Fibroblast of the aortic adventitia (primary cell): ENCODE measurements at regions not wholly inside any gene's neighbourhood (a gene's known extent, or its start where the extent isn't known, plus 50 kb on each side); places are given as distances from the start of the nearest gene placed in this dataset.
"Not testable (repeated sequence)": the region's sequence is repeated elsewhere in the genome, so short reads cannot be mapped to it uniquely, and the experiment has no call there.

Experiments
- DNase-seq: peaks from one replicate; pipeline ENCODE4 v3.0.0-alpha.2; 2010; ENCODE audit warnings: low read depth
- H3K4me3 ChIP-seq: 2 replicates; pipeline ENCODE4 v1.5.1; 2011; ENCODE audit warnings: low read depth, mild to moderate bottlenecking, control low read depth, low read length, moderate library complexity
- TF ChIP-seq, protein P1 (sequence below): IDR thresholded peaks from 2 replicates; pipeline ENCODE4 v1.5.1; 2011; ENCODE audit warnings: mild to moderate bottlenecking, low read length, control low read depth, inconsistent platforms; ENCODE audit not compliant: insufficient read depth

DNA sequence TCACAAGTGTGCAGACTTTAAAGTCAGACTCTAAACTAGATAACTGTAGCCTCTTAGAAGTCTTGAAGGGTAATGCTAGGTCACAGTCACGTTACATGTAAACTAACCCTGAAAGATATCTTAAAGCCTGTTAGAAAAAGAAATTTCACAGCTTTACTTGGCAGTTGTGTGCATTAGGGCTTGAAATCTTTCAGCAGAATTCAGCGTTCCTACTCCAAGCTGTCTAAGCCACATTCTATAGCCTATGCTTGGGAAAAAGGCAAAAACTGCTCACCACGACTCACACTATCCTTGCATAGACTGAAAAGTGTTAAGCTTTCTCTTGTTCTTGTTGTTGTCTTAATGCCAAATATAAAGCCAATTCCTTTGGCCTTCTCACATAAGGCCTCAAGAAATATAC, 338.0 kb upstream of the SASH1 start:
- no peak overlapping the region for H3K4me3 ChIP-seq
- TF ChIP-seq, protein P1, sequence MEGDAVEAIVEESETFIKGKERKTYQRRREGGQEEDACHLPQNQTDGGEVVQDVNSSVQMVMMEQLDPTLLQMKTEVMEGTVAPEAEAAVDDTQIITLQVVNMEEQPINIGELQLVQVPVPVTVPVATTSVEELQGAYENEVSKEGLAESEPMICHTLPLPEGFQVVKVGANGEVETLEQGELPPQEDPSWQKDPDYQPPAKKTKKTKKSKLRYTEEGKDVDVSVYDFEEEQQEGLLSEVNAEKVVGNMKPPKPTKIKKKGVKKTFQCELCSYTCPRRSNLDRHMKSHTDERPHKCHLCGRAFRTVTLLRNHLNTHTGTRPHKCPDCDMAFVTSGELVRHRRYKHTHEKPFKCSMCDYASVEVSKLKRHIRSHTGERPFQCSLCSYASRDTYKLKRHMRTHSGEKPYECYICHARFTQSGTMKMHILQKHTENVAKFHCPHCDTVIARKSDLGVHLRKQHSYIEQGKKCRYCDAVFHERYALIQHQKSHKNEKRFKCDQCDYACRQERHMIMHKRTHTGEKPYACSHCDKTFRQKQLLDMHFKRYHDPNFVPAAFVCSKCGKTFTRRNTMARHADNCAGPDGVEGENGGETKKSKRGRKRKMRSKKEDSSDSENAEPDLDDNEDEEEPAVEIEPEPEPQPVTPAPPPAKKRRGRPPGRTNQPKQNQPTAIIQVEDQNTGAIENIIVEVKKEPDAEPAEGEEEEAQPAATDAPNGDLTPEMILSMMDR, result no peak
- no peak for DNase-seq

DNA sequence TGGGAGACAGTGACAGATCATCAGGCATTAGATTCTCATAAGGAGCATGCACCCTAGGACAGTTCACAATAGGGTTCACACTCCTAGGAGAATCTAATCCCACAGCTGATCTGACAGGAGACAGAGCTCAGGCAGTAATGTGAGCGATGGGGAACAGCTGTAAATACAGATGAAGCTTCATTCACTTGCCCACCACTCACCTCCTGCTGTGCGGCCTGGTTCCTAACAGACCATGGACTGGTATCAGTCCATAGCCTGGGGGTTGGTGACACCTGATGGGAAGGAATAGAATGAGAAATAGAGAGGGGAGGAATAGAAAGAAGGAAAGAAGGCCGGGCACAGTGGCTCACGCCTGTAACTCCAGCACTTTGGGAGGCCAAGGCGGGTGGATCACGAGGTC, 336.8 kb upstream of the SASH1 start:
- no peak overlapping the region for H3K4me3 ChIP-seq
- TF ChIP-seq, protein P1, result no peak
- DNase-seq, result no peak

DNA sequence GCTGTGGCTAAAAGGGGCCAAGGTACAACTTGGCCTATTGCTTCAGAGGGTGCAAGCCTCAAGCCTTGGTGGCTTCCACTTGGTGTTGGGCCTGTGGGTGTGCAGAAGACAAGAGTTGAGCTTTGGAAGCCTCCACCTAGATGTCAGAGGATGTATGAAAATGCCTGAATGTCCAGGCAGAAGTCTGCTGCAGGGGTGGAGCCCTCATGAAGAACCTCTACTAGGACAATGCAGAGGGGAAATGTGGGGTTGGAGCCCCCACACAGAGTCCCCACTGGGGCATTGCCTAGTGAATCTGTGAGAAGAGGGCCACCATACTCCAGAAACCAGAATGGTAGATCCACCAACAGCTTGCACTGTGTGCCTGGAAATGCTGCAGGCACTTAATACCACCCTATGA, 332.1 kb upstream of the SASH1 start:
- not testable (repeated sequence) for DNase-seq, H3K4me3 ChIP-seq

DNA sequence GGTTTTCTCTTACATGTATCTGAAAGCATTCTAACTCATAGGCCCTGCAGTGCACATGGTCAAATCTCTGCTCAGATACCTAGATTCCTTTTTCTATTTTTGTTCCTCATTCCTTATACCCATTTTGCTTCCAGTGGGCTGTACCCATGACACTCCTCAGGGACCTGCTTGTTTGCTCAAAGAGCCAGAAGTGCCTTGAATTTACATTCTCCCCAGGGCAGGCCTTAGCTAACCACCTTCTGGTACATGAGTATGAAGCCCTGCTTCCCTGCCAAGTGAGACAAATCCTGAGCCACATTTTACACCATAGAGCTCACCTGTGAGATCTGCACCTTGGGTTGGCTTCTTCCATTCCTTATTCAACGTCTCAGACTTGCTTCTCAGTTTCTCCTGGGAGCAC, 326.6 kb upstream of the SASH1 start:
- no peak for DNase-seq
- H3K4me3 ChIP-seq, result no peak overlapping the region
- TF ChIP-seq, protein P1, result no peak

DNA sequence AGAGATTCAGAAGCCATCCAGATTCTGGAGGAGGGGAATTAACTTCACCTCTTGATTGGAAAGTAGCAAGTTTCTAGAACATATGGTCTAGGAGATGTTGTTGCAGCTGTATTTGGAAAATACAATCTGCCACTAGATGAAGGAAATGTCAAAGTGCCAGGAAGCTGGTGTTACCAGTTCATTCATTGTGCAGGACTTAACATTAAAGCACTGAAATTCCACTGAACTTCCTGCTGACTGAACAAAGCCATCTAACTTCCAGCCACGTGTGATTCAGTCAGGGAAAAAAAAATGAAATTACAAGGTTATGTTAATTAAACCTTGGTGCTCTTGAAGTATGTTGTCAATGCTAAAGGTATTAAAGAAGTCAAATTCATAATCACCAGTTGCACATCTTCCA, 321.5 kb upstream of the SASH1 start:
- no peak overlapping the region for H3K4me3 ChIP-seq
- DNase-seq, result no peak
- TF ChIP-seq, protein P1, result no peak

DNA sequence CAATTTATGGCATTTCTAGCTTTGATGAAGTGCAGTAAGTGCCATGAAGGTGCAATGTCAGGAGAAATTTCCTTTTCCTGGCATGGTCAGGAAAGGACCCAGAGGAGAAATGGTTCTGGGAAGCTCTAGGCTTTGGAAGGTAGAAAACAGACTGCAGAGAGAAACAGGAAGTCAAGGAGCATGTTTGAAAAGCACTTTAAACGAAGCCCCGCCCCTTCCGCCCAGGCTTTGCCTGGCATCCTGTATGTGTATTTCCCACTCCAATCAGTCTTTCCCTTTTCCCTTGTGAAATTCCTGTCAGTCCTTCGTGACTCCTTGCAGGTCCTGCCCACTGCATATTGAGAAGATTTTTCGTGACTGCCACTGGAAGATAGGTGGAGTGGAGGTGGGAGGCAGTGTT, 320.9 kb upstream of the SASH1 start:
- no peak for DNase-seq
- TF ChIP-seq, protein P1, result no peak
- H3K4me3 ChIP-seq, result no peak overlapping the region

DNA sequence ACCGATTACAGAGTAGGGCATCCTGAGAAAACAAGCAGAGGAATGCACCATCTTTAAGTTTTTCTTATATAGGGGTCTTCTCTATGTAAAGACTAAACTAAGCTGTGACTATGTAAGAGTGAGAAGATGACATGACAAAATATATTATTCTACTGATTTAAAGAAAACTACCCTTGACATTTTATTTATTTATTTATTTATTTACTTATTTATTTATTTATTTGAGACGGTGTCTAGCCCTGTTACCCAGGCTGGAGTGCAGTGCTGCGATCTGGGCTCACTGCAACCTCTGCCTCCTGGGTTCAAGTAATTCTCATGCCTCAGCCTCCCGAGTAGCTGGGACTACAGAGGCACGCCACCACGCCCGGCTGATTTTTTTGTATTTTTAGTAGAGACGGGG, 320.4 kb upstream of the SASH1 start:
- H3K4me3 ChIP-seq, DNase-seq: not testable (repeated sequence)

DNA sequence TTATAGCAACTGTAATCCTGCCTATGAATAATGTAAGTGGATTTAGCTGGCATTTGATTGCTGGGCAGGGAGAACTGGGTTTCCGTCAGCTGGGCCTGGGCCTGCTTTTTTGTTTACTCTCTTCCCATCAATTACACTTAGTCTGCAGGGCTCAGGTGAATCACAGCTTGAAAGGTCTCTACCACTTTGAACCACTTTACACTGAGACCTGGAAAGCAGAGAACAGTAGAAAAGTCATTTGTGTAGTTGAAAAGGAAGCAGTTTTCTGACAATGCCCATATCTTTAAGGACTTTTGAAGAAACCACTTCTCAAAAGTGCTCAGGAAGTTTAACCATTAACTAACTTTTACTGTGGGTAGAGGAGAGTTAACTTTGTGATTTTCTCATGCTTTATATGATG, 315.4 kb upstream of the SASH1 start:
- no peak overlapping the region for H3K4me3 ChIP-seq
- TF ChIP-seq, protein P1, result no peak
- DNase-seq, result no peak
